PC-3 (cell line): ENCODE measurements at regions not wholly inside any gene's neighbourhood (a gene's known extent, or its start where the extent isn't known, plus 50 kb on each side); places are given as distances from the start of the nearest gene placed in this dataset.

ENCODE experiments used
- ATAC-seq: fragments of 200-7000 bp; cut with Tn5 transposase; 2 replicates; pipeline ENCODE4 v1.9.1; 2020; ENCODE audit warnings: mild to moderate bottlenecking, moderate library complexity
- BruUV-seq: library from RNA; stranded (reverse); fragments of 400-500 nt; replicated peaks from 2 replicates; lab custom pipeline; 2021; lab: Mats Ljungman, UMichigan
- CTCF ChIA-PET: fragments of 300-600 bp; sonication (Branson Sonifier 250); formaldehyde crosslinking; loops from one replicate; lab custom pipeline; 2022; ENCODE audit warnings: antibody characterized with exemption; lab: Charles Lee
- POLR2A ChIA-PET: fragments of 300-600 bp; sonication (Branson Sonifier 250); formaldehyde crosslinking; loops from one replicate; lab custom pipeline; 2022; ENCODE audit warnings: antibody characterized with exemption; ENCODE audit not compliant: unreplicated experiment; lab: Charles Lee
- DNase-seq: peaks from one replicate; pipeline ENCODE4 v3.0.0-alpha.2; 2015
- H2AFZ ChIP-seq: fragments of 300-600 bp; sonication (generic); 2 replicates; pipeline ENCODE4 v1.6.0; 2016; ENCODE audit warnings: antibody characterized with exemption, low read length
- H3F3A ChIP-seq: fragments of 300-600 bp; sonication (generic); one replicate; pipeline ENCODE4 v1.6.0; 2017; ENCODE audit warnings: antibody characterized with exemption, low read length, control low read depth, mild to moderate bottlenecking; ENCODE audit not compliant: unreplicated experiment
- H3K27ac ChIP-seq: fragments of 300-600 bp; sonication (generic); 2 replicates; pipeline ENCODE4 v1.5.1; 2016; ENCODE audit warnings: mild to moderate bottlenecking, low read length
- H3K27me3 ChIP-seq: fragments of 300-600 bp; sonication (generic); 2 replicates; pipeline ENCODE4 v1.6.1; 2016; ENCODE audit warnings: low read length, mixed read lengths
- H3K36me3 ChIP-seq: fragments of 300-600 bp; sonication (generic); 2 replicates; pipeline ENCODE4 v1.6.1; 2016; ENCODE audit warnings: low read depth, mixed run types, low read length, mixed read lengths
- H3K4me1 ChIP-seq: fragments of 300-600 bp; sonication (generic); 2 replicates; pipeline ENCODE4 v1.5.1; 2016; ENCODE audit warnings: low read length; ENCODE audit not compliant: insufficient read depth
- H3K4me2 ChIP-seq: fragments of 300-600 bp; sonication (generic); 2 replicates; pipeline ENCODE4 v1.6.0; 2016; ENCODE audit warnings: low read length
- H3K4me3 ChIP-seq: fragments of 300-600 bp; sonication (generic); 2 replicates; pipeline ENCODE4 v1.5.1; 2016; ENCODE audit warnings: mild to moderate bottlenecking, low read length, mixed read lengths
- H3K79me2 ChIP-seq: fragments of 300-600 bp; sonication (generic); 2 replicates; pipeline ENCODE4 v1.6.1; 2017; ENCODE audit warnings: low read length, mixed read lengths
- H3K9ac ChIP-seq: fragments of 300-600 bp; sonication (generic); 2 replicates; pipeline ENCODE4 v1.6.0; 2016; ENCODE audit warnings: mild to moderate bottlenecking, low read length
- H3K9me2 ChIP-seq: fragments of 300-600 bp; sonication (generic); replicated peaks from 2 replicates; pipeline ENCODE4 v1.6.1; 2016; ENCODE audit warnings: mixed run types, low read length, mixed read lengths
- H3K9me3 ChIP-seq: fragments of 300-600 bp; sonication (generic); 2 replicates; pipeline ENCODE4 v1.6.1; 2016; ENCODE audit warnings: low read length, mixed read lengths
- H4K20me1 ChIP-seq: fragments of 300-600 bp; sonication (generic); 2 replicates; pipeline ENCODE4 v1.6.1; 2016; ENCODE audit warnings: low read length, mixed read lengths
- EZH2 ChIP-seq: fragments of 300-600 bp; sonication (generic); IDR thresholded peaks from one replicate; pipeline ENCODE4 v1.6.1; 2017; ENCODE audit warnings: antibody characterized with exemption, mild to moderate bottlenecking, low read length; ENCODE audit not compliant: unreplicated experiment
- EZH2phosphoT487 ChIP-seq: fragments of 300-600 bp; sonication (generic); IDR thresholded peaks from 2 replicates; pipeline ENCODE4 v1.6.1; 2018; ENCODE audit warnings: mild to moderate bottlenecking, antibody characterized with exemption, low read length, borderline replicate concordance
- intact Hi-C: fragments of 100-400 bp; cut with micrococcal nuclease; formaldehyde crosslinking; loops from 2 replicates; pipeline ENCODE4 v1.9.0; 2023
- TF ChIP-seq, protein P1 (sequence below): fragments of 300-600 bp; sonication (generic); conservative IDR thresholded peaks from 2 replicates; pipeline ENCODE4 v1.5.1; 2017; ENCODE audit warnings: antibody characterized with exemption, low read depth, mild to moderate bottlenecking, low read length

DNA sequence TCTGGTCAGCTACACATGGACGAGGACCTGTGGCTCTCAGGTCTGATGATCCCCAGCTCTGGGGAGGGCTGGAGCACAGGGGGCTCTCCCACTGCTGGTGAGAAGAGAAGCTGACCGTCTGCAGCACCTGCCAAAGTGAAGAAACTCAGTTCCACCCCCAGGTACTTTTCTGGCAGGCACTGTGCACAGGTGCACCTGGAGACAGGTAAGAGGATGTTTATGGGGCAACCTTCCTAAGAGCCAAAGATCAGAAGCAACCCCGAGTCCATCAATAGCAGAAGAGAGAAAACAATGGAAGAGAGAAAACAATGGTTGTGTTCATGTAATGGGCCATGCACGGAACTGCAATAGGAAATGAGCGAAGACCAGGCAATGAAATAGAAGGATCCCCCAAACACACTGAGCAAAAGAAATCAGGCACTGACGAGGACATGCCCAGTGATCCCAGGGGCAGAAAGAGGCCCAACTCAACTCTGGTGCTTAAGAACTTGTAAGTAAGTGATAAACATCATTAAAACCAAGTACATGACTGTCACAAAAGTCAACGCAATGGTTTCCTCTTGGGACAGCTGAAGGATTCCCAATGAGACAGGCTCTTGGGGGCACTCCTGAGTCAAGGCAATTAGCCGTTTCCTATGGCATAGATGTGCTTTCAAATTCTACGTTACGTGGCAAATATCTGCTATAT, 95.0 kb upstream of the ALDH1A3 start:
- Histone ChIP-seq H3K9me3 (no peaks in the 10 kb centered on the region), H3K36me3 (no peaks in the 10 kb centered on the region), H3K4me1 (no peaks in the 10 kb centered on the region), H3K9ac (no peak overlapping the region), H3K79me2 (no peaks in the 10 kb centered on the region), H3K4me3 (no peak overlapping the region), H3F3A (no peaks in the 10 kb centered on the region), H2AFZ (no peak overlapping the region), H3K27me3 (no peaks in the 10 kb centered on the region), H4K20me1 (no peaks in the 10 kb centered on the region), H3K27ac (no peak overlapping the region), H3K9me2 (no peaks in the 10 kb centered on the region), H3K4me2 (no peak overlapping the region)
- ChIA-PET POLR2A (no interaction called here), CTCF (no interaction called here)
- DNase-seq (no peak), ATAC-seq (no peak)
- BruUV-seq = no TSS peak
- intact Hi-C loops = no loop called here
- TF ChIP-seq, protein P1, sequence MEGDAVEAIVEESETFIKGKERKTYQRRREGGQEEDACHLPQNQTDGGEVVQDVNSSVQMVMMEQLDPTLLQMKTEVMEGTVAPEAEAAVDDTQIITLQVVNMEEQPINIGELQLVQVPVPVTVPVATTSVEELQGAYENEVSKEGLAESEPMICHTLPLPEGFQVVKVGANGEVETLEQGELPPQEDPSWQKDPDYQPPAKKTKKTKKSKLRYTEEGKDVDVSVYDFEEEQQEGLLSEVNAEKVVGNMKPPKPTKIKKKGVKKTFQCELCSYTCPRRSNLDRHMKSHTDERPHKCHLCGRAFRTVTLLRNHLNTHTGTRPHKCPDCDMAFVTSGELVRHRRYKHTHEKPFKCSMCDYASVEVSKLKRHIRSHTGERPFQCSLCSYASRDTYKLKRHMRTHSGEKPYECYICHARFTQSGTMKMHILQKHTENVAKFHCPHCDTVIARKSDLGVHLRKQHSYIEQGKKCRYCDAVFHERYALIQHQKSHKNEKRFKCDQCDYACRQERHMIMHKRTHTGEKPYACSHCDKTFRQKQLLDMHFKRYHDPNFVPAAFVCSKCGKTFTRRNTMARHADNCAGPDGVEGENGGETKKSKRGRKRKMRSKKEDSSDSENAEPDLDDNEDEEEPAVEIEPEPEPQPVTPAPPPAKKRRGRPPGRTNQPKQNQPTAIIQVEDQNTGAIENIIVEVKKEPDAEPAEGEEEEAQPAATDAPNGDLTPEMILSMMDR = no peak
- TF ChIP-seq EZH2 = no peak
- no peak for TF ChIP-seq EZH2phosphoT487

GRCh38 chr15:100785181-100786138, 94.2 kb upstream of the ALDH1A3 start:
- Histone ChIP-seq H3K27me3 (no peaks in the 10 kb centered on the region), H3K4me2 (no peak overlapping the region), H3K9me3 (no peaks in the 10 kb centered on the region), H3K36me3 (no peaks in the 10 kb centered on the region), H4K20me1 (no peaks in the 10 kb centered on the region), H2AFZ (no peak overlapping the region), H3K9ac (no peak overlapping the region), H3K27ac (no peak overlapping the region), H3K9me2 (no peaks in the 10 kb centered on the region), H3K4me3 (no peak overlapping the region), H3K4me1 (no peaks in the 10 kb centered on the region), H3F3A (no peaks in the 10 kb centered on the region), H3K79me2 (no peaks in the 10 kb centered on the region)
- DNase-seq (no peak), ATAC-seq (no peak)
- ChIA-PET POLR2A (no interaction called here), CTCF (no interaction called here)
- TF ChIP-seq EZH2 (no peak), EZH2phosphoT487 (no peak)
- TF ChIP-seq, protein P1 = no peak
- no TSS peak for BruUV-seq
- intact Hi-C loops = no loop called here
